Dermis blood vessel endothelial cell (primary cell): ENCODE measurements at regions not wholly inside any gene's neighbourhood (a gene's known extent, or its start where the extent isn't known, plus 50 kb on each side); places are given as distances from the start of the nearest gene placed in this dataset.
"Not testable (repeated sequence)": the region's sequence is repeated elsewhere in the genome, so short reads cannot be mapped to it uniquely, and the experiment has no call there.

Experiments used
- DNase-seq: peaks from one replicate; pipeline ENCODE4 v3.0.0; 2010

- DNase-seq: no peak
Measured at GRCh38 chr3:31187380-31187779, 292.9 kb upstream of the GADL1 start.

- DNase-seq: no peak
Measured at GRCh38 chr3:31188112-31188511, 293.7 kb upstream of the GADL1 start.

DNA sequence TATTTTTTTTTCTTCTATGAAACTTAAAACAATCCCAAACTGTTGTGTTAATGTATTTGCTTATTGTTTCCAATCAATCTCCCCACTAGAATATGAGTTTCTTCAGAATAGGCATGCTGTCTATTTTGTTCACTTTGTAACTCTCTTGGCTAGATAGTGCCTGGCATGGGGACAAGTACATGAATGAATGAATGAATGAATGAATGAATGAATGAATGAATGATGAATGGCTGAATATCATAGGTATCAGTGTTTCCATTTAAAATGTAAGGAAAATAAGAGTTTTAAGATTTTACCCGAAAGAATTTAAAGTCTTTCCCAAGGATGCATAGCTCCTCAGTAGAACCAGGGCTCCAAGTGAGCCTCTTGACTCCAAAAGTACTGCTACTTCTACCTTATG lies 294.9 kb upstream of the GADL1 start:
- no peak for DNase-seq

DNA sequence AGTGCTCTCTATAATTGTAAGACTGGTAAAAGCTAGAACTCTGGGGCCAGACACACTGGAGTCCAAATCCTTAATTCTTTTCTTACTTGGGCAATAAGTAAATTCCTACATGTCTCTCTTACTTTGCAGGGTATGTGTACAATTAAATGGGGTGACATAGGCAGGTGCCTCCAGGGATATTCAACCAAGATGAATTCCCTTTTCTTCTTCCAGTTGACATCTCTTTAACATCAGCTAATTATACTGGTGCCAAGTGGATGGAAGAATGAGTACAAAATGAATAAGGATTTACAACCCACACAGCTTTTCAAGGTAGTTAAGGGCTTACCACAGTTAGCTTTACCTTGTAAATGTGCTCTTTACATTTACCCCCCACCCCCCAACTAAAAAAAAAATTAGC lies 295.5 kb upstream of the GADL1 start:
- DNase-seq: no peak

DNA sequence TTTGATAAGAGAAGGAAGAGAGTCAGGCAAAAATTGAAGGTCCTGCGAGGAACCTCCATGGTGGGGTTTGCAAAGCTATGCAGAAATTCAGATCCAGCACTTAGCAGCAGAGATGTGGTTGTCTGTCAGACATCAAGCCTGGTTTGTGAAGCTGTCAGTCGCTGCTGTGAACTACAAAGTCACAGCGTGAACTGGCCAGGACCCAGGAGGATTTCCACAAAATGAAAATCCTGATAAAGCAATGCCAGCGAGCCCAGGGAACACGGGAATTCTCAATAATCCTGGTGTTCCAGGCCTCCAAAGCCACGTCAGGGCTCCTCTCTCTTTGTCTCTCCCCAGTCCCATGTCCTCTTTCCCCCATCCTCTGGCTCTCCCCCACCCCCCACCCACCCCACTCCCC lies 296.9 kb upstream of the GADL1 start:
- DNase-seq: no peak

DNA sequence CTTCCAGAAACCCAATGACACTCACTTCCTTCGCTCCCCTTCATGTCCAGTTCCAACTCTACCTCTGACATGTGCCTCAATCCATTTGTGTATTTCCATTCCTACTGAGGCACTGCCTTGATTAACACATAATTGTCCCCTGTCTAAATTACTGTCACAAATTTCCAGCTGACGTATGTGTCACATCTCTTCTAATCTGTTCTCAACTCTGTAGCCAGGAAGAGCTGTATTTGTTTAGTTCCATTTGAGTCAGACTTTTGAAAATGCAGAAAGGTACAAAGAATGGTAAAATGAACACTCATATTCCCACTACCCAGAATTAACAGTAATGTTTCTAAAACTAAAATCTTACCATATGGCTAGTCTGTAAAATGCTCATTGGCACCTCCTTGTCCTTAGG lies 299.0 kb upstream of the GADL1 start:
- no peak for DNase-seq

GRCh38 chr3:31193871-31194270 lies 299.4 kb upstream of the GADL1 start:
- no peak for DNase-seq

- no peak for DNase-seq
Measured at GRCh38 chr3:31196261-31196660, 301.8 kb upstream of the GADL1 start.

- no peak for DNase-seq
Measured at GRCh38 chr3:31196881-31197364, 302.5 kb upstream of the GADL1 start.

DNA sequence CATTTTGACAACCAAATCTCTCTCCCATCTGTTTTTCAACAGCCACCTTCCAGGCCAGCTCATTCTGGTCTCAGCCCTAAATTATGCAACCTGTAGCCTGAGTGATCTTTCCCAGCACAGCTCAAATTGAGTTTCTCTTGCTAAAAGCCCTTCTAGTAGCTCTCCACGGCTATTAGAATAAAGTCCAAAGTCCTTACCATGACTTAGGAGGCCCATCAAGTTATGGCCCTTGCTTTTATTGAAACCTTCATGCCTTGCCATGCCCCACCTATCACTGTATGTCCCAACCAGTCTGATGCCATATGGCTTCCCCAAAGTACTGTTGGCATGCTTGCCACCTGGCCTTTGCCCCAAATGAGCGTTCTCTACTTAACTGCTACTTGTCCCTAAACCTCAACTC lies 303.5 kb upstream of the GADL1 start:
- DNase-seq: no peak

DNA sequence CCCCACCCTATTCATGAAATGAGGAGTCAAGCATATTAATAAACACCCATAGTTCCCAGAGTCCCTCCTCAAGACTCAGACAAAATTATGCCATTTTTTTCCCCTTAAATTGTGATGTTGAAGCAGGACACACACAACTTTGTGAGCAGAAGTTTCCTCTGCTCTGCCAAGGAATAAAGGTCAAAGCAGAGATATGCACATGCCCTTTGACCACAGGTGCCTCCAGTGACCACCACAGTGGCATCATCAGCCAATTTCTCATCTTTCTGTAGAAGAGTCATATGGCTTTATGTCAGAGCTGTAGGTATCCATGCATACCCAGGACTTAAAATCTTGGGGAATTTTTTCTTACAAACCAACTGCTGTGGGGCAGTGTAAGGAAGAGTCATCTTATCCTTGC lies 304.4 kb upstream of the GADL1 start:
- no peak for DNase-seq

DNA sequence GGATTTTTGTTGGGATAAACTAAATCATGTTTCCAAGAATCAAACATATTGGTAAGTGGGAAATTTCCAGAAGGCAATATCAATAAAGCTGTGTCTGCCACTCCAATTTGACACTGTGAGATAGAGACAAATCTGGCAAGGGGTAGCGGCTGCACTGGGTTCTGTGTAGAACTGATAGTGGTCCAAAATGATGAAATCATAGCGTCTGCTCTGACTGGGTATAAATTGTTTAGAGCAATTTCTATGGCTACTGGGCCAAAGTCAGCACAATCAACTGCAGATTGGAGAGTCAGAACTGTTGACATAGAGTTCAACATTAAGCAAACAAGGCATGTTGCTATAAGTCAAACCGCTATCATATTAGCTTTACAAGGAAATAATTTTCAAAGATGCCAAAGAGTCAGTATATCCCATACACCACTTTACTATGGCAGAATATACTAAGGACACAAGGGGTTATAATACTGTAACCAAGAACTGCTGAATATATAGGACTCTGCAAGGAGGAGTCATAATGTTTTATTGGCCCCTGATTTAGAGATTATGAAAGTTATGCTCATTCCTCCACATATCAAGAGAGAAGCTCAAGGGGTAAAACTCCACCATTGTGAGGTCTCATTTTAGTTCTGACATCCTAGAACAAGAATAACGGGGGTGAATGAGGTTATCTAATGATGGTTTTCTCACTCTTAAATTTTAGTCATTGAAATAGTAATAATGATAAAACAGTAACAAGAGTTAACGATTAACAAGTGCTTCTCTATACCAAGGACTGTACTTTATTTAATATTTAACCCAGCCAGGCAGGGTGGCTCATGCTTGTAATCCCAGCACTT lies 309.7 kb upstream of the GADL1 start:
- no peak for DNase-seq

- DNase-seq: not testable (repeated sequence)
Measured at GRCh38 chr3:31204796-31205056, 310.3 kb upstream of the GADL1 start.

- DNase-seq: no peak
Measured at GRCh38 chr3:31210068-31210645, 315.7 kb upstream of the GADL1 start.

GRCh38 chr3:31213869-31214486 lies 318.7 kb upstream of the STT3B start:
- DNase-seq: peak; percentile 39

GRCh38 chr3:31218082-31218481 lies 314.6 kb upstream of the STT3B start:
- DNase-seq: no peak

GRCh38 chr3:31219131-31219843 lies 313.4 kb upstream of the STT3B start:
- DNase-seq: no peak

DNA sequence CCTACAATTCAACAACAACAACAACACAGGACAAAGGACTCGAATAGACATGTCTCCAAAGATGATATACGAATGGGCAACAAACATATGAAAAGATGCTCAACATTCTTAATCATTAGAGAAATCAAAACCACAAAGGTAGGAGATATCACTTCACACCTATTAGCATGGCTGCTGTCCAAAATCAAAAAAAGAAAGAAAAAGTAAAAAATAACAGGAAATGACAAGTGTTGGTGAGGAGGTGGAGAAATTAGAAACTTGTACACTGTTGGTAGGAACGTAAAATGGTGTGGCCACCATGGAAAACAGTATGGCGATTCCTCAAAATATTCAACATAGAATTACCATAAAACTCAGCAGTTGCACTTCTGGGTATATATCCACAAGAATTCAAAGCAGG lies 312.3 kb upstream of the STT3B start:
- no peak for DNase-seq

GRCh38 chr3:31223278-31223677 lies 309.4 kb upstream of the STT3B start:
- no peak for DNase-seq

GRCh38 chr3:31224936-31225335 lies 307.8 kb upstream of the STT3B start:
- DNase-seq: no peak

- no peak for DNase-seq
Measured at GRCh38 chr3:31225923-31226322, 306.8 kb upstream of the STT3B start.

- DNase-seq: peak; percentile 77
Measured at GRCh38 chr3:31226346-31226745, 306.4 kb upstream of the STT3B start.

DNA sequence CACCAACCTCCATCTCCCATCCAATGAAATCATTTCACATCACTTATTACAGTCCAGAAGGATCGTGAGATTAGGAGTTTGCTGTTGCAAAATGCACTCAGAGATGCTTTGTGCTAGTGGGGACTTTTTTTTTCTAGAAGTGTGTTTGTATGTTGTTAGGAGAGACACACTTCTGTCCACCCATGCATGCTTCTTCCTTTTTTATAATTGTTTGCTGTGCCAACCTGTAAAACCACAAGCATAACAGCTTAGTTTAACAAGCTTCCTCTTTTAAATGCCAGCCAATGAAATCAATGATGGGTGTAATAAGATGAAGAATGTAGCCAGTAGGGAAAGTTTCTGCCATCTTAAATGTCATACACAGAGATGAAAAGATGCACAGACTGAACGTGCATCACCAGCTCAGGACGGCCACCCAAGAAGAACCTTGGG lies 305.6 kb upstream of the STT3B start:
- no peak for DNase-seq
